ENCODE measurements at regions not wholly inside any gene's neighbourhood (a gene's known extent, or its start where the extent isn't known, plus 50 kb on each side); places are given as distances from the start of the nearest gene placed in this dataset.
"Not testable (repeated sequence)": the region's sequence is repeated elsewhere in the genome, so short reads cannot be mapped to it uniquely, and the experiment has no call there.

GRCh38 chr17:74123350-74123749 lies 80.1 kb upstream of the RPL38 start:
- H3K4me3 ChIP-seq (ENCODE audit: low read depth, low read length): no peak overlapping the region
- no peak for TF ChIP-seq CTCF (IDR thresholded peaks at IDR 0.05; ENCODE audit: insufficient read depth, low read depth, low read length, missing control alignments)
- no peak for DNase-seq (ENCODE audit: low read depth)

- TF ChIP-seq CTCF (IDR thresholded peaks at IDR 0.05; ENCODE audit: insufficient read depth, low read depth, low read length, missing control alignments): no peak
- no peak for DNase-seq (ENCODE audit: low read depth)
- H3K4me3 ChIP-seq (ENCODE audit: low read depth, low read length): no peak overlapping the region
These were observed 79.5 kb upstream of the RPL38 start for GRCh38 chr17:74123866-74124444.

- H3K4me3 ChIP-seq (ENCODE audit: low read depth, low read length): no peak overlapping the region
- no peak for DNase-seq (ENCODE audit: low read depth)
- no peak for TF ChIP-seq CTCF (IDR thresholded peaks at IDR 0.05; ENCODE audit: insufficient read depth, low read depth, low read length, missing control alignments)
These were observed 78.3 kb upstream of the RPL38 start for GRCh38 chr17:74125156-74125555.

GRCh38 chr17:74126179-74126900 lies 77.1 kb upstream of the RPL38 start:
- no peak for DNase-seq (ENCODE audit: low read depth)

GRCh38 chr17:74126959-74127358 lies 76.5 kb upstream of the RPL38 start:
- DNase-seq (ENCODE audit: low read depth): no peak
- H3K4me3 ChIP-seq (ENCODE audit: low read depth, low read length): no peak overlapping the region
- TF ChIP-seq CTCF (IDR thresholded peaks at IDR 0.05; ENCODE audit: insufficient read depth, low read depth, low read length, missing control alignments): no peak

More at GRCh38 chr17:74126179-74126900, 77.1 kb upstream of the RPL38 start:
- no peak overlapping the region for H3K4me3 ChIP-seq (ENCODE audit: low read depth, low read length)
- TF ChIP-seq CTCF (IDR thresholded peaks at IDR 0.05; ENCODE audit: insufficient read depth, low read depth, low read length, missing control alignments): no peak

- no peak overlapping the region for H3K4me3 ChIP-seq (ENCODE audit: low read depth, low read length)
- no peak for TF ChIP-seq CTCF (IDR thresholded peaks at IDR 0.05; ENCODE audit: insufficient read depth, low read depth, low read length, missing control alignments)
- DNase-seq (ENCODE audit: low read depth): no peak
These were observed 74.8 kb upstream of the RPL38 start for GRCh38 chr17:74128456-74129211.

GRCh38 chr17:74129800-74130199 lies 73.7 kb upstream of the RPL38 start:
- not testable (repeated sequence) for H3K4me3 ChIP-seq (ENCODE audit: low read depth, low read length); DNase-seq (ENCODE audit: low read depth)

Data from GM12865 (cell line).